HEK293T (cell line): ENCODE measurements at regions not wholly inside any gene's neighbourhood (a gene's known extent, or its start where the extent isn't known, plus 50 kb on each side); places are given as distances from the start of the nearest gene placed in this dataset.

Source experiments
- CTCF ChIA-PET: fragments of 350-600 bp; formaldehyde crosslinking; extraction: SDS; loops from one replicate; lab custom pipeline; 2021; ENCODE audit warnings: antibody characterized with exemption, inconsistent platforms; lab: Yijun Ruan, JAX
- POLR2A ChIA-PET: fragments of 350-600 bp; formaldehyde crosslinking; extraction: SDS; loops from one replicate; lab custom pipeline; 2020; ENCODE audit warnings: antibody characterized with exemption, inconsistent platforms; lab: Yijun Ruan, JAX
- DNase-seq: peaks from one replicate; pipeline ENCODE4 v3.0.0; 2012; ENCODE audit warnings: mixed read lengths; ENCODE audit errors: extremely low spot score
- ARNT ChIP-seq: fragments of 450-650 bp; IDR thresholded peaks from 2 replicates; pipeline ENCODE4 v1.6.1; 2017; ENCODE audit warnings: mild to moderate bottlenecking
- BHLHE40 ChIP-seq: fragments of 450-650 bp; IDR thresholded peaks from 2 replicates; pipeline ENCODE4 v1.6.1; 2016; ENCODE audit warnings: mild to moderate bottlenecking, moderate library complexity, borderline replicate concordance
- CTBP1 ChIP-seq: fragments of 450-650 bp; IDR thresholded peaks from 2 replicates; pipeline ENCODE4 v1.6.1; 2016; ENCODE audit warnings: borderline replicate concordance
- ELF4 ChIP-seq: fragments of 450-650 bp; IDR thresholded peaks from 2 replicates; pipeline ENCODE4 v1.6.1; 2017; ENCODE audit warnings: antibody characterized with exemption
- FOXA1 ChIP-seq: fragments of 450-650 bp; IDR thresholded peaks from 2 replicates; pipeline ENCODE4 v1.6.1; 2016; ENCODE audit warnings: mild to moderate bottlenecking
- FOXK2 ChIP-seq: fragments of 450-650 bp; IDR thresholded peaks from 2 replicates; pipeline ENCODE4 v1.6.1; 2016; ENCODE audit warnings: mild to moderate bottlenecking
- FOXM1 ChIP-seq: fragments of 450-650 bp; IDR thresholded peaks from 2 replicates; pipeline ENCODE4 v1.6.1; 2017; ENCODE audit warnings: mild to moderate bottlenecking, borderline replicate concordance
- HDGF ChIP-seq: fragments of 450-650 bp; IDR thresholded peaks from 2 replicates; pipeline ENCODE4 v1.6.1; 2017; ENCODE audit warnings: antibody characterized with exemption, borderline replicate concordance
- L3MBTL2 ChIP-seq: fragments of 450-650 bp; conservative IDR thresholded peaks from 2 replicates; pipeline ENCODE4 v1.6.1; 2016; ENCODE audit warnings: mild to moderate bottlenecking
- LEF1 ChIP-seq: fragments of 450-650 bp; IDR thresholded peaks from 2 replicates; pipeline ENCODE4 v1.6.1; 2017; ENCODE audit warnings: mild to moderate bottlenecking, borderline replicate concordance
- NFRKB ChIP-seq: fragments of 450-650 bp; IDR thresholded peaks from 2 replicates; pipeline ENCODE4 v1.6.1; 2016; ENCODE audit warnings: mild to moderate bottlenecking, moderate library complexity
- SP1 ChIP-seq: fragments of 450-650 bp; IDR thresholded peaks from 2 replicates; pipeline ENCODE4 v1.6.1; 2017
- SUZ12 ChIP-seq: fragments of 450-650 bp; IDR thresholded peaks from 2 replicates; pipeline ENCODE4 v1.6.1; 2016; ENCODE audit warnings: mild to moderate bottlenecking
- TARDBP ChIP-seq: fragments of 450-650 bp; IDR thresholded peaks from 2 replicates; pipeline ENCODE4 v1.6.1; 2016
- ZNF384 ChIP-seq: fragments of 450-650 bp; IDR thresholded peaks from 2 replicates; pipeline ENCODE4 v1.6.1; 2016
- TF ChIP-seq, protein P1 (sequence below): fragments of 450-650 bp; IDR thresholded peaks from 2 replicates; pipeline ENCODE4 v1.6.1; 2016

DNA sequence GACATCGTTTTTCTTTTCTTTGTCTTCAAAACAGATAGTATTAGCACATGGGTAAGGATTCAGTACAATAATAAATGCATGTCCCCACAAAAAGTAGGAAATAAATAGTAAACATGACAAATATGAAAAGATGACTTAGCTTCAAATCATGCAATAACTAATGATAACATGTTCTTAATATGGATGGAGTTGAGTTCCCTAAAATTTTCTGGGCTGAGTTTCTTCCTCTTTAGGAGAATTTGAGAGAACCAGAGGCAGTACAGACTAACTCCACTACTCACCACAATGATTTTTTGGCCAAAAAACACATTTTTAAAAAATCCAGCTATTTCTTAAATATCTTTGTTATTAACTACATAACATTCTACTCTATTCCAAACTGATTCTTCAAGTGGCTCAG lies 432.3 kb upstream of the HS3ST1 start:
- ChIA-PET POLR2A (no interaction called here), CTCF (no interaction called here)
- no peak for DNase-seq
- TF ChIP-seq CTBP1 (no peak), SP1 (no peak), FOXA1 (no peak), HDGF (no peak), L3MBTL2 (no peak), ZNF384 (no peak), FOXM1 (no peak), ELF4 (no peak), LEF1 (no peak)

DNA sequence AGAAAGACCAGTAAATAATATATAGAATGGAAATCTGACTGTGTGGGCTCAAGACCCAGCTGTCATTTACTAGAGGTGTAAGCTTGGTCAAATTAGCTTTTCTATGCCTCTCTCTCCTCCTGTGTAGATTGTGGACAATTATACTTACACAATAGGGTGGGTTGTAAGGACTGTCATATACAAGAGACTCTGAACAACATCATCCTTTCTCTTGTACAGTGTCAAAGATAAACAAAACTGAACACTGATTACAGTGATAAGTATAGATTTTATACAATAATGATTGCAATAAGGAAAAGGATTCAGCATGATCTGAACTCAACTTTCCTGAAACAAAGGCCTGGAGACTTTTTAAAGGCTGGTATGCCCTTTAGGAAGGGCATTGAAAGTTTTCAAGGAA lies 429.2 kb upstream of the HS3ST1 start:
- POLR2A ChIA-PET, result no interaction called here

DNA sequence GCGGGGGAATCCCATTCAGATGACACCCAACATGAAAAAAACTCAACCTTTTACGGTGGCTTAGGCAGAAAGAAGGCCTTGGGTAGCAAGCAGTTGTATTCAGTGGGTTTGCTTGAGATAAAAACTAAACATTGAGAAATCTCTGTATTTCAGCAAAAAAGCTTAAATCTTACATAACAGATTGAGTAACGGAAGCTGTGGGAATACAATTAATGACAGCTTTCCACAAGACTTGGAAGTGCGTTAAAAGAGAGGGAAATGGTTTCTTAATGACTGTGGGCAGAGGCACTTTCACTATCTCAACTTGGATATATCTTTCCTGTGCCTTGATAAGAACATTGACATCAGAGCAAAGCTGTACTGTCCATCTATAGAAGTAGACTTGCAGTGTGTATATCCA lies 418.5 kb upstream of the HS3ST1 start:
- TF ChIP-seq L3MBTL2 (no peak), FOXM1 (no peak)
- TF ChIP-seq, protein P1, sequence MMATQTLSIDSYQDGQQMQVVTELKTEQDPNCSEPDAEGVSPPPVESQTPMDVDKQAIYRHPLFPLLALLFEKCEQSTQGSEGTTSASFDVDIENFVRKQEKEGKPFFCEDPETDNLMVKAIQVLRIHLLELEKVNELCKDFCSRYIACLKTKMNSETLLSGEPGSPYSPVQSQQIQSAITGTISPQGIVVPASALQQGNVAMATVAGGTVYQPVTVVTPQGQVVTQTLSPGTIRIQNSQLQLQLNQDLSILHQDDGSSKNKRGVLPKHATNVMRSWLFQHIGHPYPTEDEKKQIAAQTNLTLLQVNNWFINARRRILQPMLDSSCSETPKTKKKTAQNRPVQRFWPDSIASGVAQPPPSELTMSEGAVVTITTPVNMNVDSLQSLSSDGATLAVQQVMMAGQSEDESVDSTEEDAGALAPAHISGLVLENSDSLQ, result no peak
- ChIA-PET POLR2A (no interaction called here), CTCF (no interaction called here)
- DNase-seq, result no peak

More for the DNA sequence above, 429.2 kb upstream of the HS3ST1 start:
- CTCF ChIA-PET, result no interaction called here
- TF ChIP-seq, protein P1, result no peak
- TF ChIP-seq FOXM1 (no peak), NFRKB (no peak), L3MBTL2 (no peak), SP1 (no peak), ARNT (no peak), TARDBP (no peak), BHLHE40 (no peak), ZNF384 (no peak), FOXK2 (no peak), SUZ12 (no peak)
- DNase-seq, result no peak

DNA sequence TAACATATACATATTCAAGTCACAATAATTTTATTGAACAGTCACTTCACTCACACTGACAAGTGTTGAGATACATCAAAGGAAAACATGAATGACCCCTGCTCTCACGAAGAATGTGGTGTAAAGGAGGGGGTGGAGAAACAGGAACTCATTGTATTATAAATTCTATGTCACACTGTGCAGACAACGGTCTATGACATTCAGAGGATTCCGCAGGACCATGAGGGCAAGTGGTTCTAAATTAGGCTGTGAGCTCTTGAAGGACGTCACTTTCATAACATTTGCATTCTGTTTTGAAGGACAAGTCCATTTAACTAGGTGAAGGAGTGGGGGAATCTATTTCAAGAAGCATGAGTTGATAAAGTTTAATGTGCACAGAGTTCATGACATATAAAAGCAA lies 415.2 kb upstream of the HS3ST1 start:
- TF ChIP-seq BHLHE40 (no peak), SUZ12 (no peak), TARDBP (no peak), NFRKB (no peak), FOXA1 (no peak), ARNT (no peak), ELF4 (no peak), CTBP1 (no peak), HDGF (no peak), LEF1 (no peak), ZNF384 (no peak), L3MBTL2 (no peak), FOXM1 (no peak), FOXK2 (no peak), SP1 (no peak)
- TF ChIP-seq, protein P1, result no peak
- ChIA-PET CTCF (no interaction called here), POLR2A (no interaction called here)
- DNase-seq, result no peak

DNA sequence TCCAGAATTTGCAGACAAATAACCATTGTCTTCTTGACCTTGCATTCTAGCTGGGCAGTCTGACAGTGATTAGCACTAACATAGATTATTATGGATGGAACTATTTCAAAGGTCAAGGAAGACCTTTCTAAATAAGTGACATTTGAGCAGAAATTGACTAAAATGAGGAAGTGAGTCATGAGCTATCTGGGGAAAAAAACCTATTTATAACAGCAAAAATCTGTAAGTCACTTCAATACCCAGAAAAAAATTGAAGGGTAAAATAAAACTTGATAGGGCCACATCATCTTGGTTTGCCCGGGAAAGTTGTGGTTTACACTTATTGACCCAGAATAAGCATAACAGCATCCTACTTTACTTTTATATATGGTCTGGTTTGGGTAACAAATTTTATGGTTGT lies 414.6 kb upstream of the HS3ST1 start:
- CTCF ChIA-PET, result no interaction called here

DNA sequence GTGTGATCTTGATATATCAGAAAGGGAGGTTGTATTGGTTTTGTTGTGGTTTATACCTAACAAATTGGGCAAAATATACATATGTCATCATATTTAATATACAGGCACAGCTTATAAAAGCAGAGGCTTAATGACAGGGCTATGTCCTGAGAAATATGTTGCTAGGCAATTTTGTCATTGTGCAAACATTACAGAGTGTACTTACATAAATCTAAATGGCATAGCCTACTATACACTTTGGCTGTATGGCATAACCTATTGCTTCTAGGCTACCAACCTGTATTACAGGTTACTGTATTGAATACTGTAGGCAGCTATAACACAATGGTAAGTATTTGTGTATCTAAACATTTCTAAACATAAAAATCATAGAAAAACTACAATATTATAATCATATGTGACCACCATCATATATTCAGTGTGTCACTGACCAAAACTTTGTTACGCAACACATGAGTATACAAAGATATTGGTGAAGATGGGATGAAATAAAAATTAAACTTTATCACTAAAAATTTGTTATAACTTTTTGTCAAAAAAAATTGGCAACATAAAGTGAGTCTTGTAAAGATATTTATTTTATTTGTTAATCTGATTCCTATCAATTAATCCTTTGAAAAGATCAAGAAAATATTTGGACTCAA lies 414.0 kb upstream of the HS3ST1 start:
- CTCF ChIA-PET, result no interaction called here
- POLR2A ChIA-PET, result no interaction called here
- no peak for DNase-seq
- no peak for TF ChIP-seq SUZ12
- no peak for TF ChIP-seq HDGF
- TF ChIP-seq FOXM1, result no peak
- TF ChIP-seq L3MBTL2, result no peak
- TF ChIP-seq FOXK2, result no peak
- no peak for TF ChIP-seq CTBP1
- TF ChIP-seq SP1, result no peak
- TF ChIP-seq FOXA1, result no peak
- TF ChIP-seq LEF1, result no peak
- no peak for TF ChIP-seq ELF4
- TF ChIP-seq, protein P1, result no peak
- no peak for TF ChIP-seq TARDBP
- no peak for TF ChIP-seq ZNF384
- TF ChIP-seq BHLHE40, result no peak

More for the DNA sequence above, 414.6 kb upstream of the HS3ST1 start:
- TF ChIP-seq NFRKB (no peak), SP1 (no peak), ZNF384 (no peak), FOXM1 (no peak), HDGF (no peak), TARDBP (no peak), BHLHE40 (no peak), CTBP1 (no peak), FOXK2 (no peak), L3MBTL2 (no peak), ELF4 (no peak), SUZ12 (no peak), FOXA1 (no peak), ARNT (no peak)
- POLR2A ChIA-PET, result no interaction called here
- no peak for DNase-seq
